ENCODE measurements at regions not wholly inside any gene's neighbourhood (a gene's known extent, or its start where the extent isn't known, plus 50 kb on each side); places are given as distances from the start of the nearest gene placed in this dataset.
"Not testable (repeated sequence)": the region's sequence is repeated elsewhere in the genome, so short reads cannot be mapped to it uniquely, and the experiment has no call there.

DNA sequence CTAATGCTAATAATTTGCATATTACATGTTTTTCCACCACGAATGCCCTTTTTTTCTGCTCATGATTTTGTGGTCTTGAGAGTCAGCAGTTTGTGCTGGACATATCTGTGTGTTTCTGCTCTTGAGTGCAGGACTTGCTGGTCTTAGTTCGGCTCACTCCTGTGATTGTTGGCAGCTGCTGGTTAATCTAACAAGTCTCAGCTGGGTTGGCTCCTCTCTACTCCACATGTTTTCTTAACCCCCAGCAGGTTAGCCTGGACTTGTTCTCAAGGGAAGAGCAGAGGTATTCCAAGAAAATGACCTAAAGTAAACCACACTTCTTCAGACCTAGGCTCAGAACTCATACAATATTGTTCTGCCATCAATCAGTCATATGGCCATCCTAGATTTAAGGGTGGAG is 1238.9 kb downstream of the XPNPEP1 start:
- DNase-seq (ENCODE audit: low spot score): no peak

DNA sequence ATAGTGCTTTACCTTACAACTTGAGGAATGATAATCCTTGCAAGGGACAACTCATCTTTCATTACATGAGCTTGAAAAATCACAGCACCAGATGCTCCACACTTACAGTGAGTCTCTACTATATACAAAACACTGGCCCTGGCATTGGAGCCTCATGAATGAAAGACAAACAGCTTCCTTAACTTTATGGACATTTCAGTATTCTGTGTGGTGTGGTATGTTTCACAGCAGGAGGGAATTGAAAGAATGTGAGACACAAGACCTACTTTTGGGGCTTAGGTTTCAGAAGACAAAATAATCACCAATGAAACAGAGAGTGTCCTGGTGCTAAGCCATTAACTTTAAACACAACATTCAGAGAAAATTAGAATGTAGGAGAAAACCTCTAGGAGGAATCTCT is 1249.6 kb downstream of the XPNPEP1 start:
- DNase-seq (ENCODE audit: low spot score): no peak

DNA sequence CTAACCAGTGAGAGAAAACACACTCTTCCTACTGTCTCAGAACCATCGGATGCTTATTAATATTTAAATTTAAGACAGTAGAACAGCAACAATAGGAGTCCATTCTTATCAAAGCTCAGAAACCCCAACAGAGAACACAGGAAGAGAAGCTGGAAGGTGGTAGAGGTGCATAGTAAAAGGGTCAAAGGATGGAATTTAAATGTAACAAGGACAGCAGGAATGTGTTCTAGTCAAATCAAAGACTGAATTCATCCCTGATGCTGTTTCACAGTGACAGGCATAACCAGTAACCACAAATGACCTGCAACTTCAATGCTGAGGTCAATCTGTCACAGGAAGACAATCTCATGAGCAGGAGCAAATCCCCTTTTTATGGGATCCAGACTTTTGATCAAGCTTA is 1259.7 kb downstream of the XPNPEP1 start:
- no peak for DNase-seq (ENCODE audit: low spot score)

DNA sequence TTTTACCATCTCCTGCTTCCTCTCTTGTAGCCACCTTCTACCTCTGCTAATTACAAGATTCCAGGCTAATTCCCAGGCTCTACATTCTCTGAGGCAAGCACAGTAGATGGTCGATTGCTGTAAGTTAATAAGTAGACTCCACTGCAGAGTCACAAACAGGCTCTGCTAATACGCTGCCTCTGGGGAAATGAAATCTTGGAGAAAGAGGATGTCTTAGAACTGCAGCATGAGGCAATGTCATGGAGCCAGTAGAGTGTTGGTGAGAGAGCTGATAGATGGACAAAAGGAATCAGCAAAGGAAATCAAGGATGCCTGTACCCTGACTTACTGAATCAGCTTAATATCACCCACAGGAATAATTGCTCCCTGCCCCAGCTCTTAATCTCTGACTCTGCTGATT is 1260.3 kb downstream of the XPNPEP1 start:
- no peak for DNase-seq (ENCODE audit: low spot score)

DNA sequence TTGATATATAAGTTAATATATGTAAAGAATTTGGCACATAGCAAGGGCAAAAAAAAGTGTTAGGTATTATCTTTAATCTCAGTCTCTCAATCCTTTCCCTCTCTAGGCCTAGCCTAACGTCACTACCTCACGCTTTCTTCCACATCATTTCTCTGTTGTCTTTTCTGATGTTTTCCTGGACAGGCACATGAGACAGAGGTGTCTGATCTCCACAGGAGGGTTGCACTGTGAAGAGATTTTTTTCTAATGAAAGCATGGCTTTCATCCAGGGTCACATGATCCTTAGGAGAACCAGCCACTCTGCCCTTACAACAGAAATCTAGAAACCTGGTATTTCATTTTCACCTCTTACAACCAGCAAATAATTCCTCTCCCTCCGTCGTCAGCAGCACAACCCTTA is 1268.3 kb downstream of the XPNPEP1 start:
- DNase-seq (ENCODE audit: low spot score): no peak

DNA sequence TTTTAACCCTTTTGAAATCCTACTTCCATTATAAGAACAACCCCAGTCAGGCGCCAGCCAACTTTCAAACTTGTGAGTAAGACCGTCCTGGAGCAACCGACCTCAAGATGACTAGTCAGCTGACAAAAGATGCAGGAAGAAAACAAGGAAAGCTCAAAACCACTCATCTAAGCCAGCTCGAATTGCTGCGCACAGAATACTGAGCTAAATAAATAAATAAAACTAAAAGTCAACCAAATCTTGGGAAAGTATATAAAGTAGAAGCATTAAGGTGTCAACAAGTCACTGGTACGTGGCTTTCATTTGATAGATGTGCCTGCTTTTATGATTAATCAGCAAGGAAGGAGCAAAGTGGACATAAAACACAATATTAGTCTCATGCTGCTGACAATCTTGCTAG is 1269.8 kb downstream of the XPNPEP1 start:
- DNase-seq (ENCODE audit: low spot score): no peak

DNA sequence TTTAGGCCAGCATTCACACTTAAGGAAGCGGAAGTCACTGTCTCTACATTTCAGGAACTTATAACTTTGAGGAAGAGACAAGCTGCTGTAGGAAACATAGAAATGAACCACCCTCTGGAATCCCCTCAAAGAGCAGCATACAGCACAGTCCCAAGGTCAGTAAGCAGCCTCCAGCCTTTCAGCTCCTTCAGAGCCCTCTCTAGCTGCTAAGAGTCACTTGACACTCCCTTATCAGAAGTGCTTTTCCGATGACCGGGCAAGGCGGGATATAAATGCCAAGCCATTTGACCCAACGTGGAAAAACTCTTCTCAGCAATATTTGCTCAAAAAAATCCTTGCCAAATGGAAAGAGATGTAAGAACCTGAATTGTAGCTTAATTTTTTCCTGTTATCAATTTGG is 1284.3 kb downstream of the XPNPEP1 start:
- no peak for DNase-seq (ENCODE audit: low spot score)

DNA sequence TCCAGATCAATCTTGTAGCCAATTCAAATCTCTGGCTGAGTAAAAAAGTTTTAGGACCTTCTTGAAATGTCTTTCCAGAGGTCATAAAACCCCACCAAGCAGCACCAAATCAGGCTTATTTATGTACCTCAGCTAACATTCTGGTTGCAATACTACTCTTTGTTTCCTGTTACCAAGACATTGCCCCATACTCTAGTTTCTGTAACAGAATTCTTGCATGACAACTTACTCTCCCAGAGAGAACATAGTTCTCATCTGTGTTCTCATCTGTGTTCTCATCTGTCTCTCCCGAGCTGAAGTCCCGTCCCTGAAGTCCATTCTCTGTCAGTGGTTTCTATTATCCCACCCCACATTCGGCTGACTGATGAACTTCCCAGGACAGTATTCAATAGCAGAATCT is 1285.1 kb downstream of the XPNPEP1 start:
- DNase-seq (ENCODE audit: low spot score): no peak

DNA sequence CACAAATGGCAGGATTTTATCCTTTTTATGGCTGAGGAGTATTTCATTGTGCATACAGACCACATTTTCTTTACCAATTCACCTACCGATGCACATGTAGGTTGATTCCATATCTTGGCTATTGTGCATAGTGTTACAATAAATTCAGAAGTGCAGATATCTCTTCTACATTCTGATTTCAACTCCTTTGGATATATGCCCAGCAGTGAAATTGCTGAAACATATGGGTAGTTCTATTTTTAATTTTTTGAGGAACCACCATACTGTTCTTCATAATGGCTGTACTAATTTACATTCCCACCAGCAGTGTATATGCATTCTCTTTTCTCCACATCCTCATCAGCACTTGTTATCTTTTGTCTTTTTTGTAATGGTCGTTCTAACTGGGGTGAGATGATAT is 1290.3 kb downstream of the XPNPEP1 start:
- DNase-seq (ENCODE audit: low spot score): no peak

DNA sequence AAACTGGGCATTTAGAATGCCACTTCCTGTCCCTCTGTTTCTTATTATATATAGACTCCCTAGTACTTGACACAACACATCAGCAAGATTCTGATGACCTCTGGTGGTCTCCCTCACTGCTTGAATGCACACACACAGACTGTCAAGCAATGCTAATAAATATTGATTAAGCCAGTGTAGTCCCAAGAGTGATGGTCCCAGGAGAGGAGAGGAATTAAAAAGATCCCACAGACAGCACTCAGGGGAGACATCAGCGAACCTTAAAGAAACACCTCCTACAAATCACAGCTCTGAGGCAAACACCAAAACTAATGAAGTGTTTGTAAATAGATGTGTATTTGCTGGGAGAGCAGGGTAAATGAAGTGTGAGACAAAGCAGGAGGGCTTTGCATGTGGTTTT is 1291.2 kb downstream of the XPNPEP1 start:
- no peak for DNase-seq (ENCODE audit: low spot score)

DNA sequence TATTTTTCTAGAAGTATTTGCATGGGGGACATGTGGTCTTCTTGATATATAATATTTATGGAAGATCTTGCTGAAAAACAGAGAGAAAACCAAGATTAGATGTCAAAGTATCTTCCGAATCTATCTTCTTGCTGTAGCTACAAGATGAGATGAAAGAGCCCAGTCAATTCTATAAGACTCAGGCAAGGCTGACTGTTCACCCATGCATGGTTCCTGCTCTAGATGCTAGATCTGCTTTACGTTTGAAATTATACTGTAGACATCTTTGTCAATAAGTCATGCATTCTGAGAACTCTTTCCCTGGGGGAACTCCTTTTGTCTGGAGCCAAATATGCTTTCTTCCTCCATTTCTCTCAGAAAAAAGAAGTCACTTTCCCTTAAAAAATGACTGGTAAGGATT is 1292.0 kb downstream of the XPNPEP1 start:
- DNase-seq (ENCODE audit: low spot score): no peak

DNA sequence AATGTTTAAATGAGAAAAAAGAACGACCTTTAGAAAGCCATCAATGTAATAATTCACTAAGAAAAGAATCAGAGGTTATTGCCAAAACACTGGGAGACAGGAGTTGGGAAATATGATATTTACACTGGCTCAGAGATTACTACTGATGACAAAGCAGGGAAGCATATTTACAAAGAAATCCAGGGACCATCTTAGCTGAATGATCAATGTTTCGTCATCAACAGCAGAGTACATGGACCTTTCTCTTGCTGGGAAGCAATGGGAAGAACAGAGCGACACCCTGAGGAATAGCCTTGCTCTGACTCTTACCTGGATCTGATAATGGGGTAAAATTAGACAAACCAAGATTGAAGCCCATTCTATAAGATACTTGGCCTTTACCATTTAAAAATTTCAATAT is 1293.5 kb downstream of the XPNPEP1 start:
- no peak for DNase-seq (ENCODE audit: low spot score)

DNA sequence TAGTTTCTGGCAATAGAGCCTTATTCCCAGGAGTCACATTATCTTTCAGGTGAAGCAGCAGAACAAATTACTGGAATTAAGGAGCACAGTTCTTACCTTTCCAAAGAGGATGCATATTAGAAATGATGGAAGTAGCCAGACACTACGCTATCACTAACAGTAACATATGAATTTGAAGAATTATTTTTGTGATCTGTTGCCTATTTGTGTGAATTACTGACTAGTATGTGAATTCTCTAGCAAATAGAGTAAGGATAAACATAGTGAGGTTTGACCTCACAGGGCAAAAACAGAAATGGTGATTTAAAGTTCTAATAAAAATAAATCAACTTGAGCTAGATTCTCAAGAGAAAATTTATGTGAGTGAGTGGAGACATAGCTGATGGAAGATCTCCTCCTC is 1299.3 kb downstream of the XPNPEP1 start:
- DNase-seq (ENCODE audit: low spot score): no peak

DNA sequence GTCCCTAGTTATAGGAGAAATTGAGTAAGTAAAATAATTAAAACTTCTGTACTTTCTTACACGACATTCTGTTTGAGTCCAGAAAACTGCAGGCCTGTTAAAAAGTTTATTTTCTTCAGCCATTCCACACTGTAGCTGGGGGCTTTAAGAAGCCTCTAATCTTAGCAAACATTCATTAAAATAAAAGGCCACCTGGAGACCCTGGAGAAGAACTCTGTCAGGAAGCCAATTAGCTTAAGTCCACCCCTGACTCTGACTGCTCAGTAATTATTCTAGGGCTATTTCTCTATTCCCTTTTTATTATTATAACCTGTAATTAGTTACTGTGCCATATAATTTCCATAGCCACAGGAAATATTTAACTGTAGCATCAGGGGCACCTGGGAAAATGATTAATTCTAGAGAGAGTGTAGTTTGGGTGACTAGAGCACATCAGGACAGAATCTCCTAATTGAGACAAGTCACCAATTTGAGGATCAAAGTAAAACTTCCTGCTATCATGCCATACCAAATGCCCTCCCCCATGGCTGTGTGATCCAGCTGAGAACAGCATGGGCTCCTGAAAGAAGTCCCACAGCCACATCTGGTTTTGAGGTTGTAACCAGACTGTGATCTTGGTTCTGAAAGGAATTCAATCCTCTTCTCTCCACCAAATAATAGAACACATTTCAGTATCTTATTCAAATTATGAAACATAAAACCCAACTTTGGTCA is 1302.3 kb downstream of the XPNPEP1 start:
- DNase-seq (ENCODE audit: low spot score): no peak

DNA sequence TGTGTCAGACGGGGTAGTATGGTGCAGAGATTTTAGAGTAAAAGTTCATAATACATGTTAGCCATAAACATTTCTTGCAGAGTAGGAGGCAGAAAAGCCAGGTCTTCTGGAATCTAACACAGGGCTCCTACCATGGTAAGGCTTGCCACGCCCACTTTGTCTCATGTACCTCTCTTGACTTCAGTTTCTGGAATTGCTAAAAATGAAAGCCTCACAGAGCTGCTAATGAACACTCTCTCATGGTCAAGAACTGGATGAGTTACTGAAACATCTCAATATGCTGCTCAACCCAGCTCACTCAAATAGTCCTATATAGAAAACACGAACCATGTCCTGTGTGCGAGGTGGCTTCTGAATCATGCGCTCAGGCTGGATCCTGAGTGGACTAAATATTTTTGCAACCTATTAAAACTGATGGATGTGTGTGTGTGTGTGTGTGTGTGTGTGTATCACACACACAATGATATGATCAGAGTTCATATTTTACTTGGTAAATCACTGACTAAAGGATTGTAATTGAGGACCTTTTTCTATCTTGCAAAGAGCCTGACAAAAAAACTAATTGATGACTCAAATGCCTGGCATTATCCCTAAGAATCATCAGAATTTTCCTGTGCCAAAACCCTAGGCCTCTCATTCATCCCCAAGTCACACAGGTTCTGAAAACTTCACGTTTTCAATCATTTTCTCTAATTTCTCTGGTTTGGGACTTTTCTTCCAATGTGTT is 1306.6 kb downstream of the XPNPEP1 start:
- peak; percentile 6 for DNase-seq (ENCODE audit: low spot score)

DNA sequence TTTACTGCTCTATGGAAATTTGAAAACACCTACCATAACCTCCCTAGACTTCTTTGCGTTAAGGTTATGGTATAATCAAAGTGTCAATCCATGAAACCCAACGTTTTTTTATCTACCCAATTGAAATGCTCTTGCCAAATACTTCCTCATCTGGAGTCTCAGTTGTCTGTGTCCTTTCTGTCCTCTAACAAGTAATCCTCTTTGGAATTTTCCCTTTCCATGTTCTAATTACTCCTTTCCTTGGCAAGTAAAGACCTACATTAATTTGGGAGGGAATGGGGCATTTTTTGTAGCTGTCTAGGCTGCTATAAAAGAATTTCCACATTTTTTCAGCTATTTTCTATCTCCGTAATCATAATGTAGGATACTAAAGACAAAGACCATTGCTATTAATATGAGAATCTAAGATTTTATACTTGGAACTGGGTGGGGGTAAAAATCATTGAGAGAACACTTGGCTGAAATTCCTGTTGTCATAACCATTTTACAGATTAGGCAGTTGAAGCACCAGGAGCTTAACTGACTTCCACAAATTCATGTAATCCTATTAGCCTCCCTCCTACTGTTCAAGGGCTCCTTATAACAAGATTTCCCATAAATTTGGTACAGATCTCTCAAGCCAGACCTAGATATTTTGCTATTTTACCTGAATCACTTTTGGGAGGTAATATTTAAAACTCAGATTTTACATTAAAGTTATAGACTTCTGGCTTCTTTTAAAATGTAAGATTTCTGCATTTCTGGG is 1307.6 kb downstream of the XPNPEP1 start:
- no peak for DNase-seq (ENCODE audit: low spot score)

DNA sequence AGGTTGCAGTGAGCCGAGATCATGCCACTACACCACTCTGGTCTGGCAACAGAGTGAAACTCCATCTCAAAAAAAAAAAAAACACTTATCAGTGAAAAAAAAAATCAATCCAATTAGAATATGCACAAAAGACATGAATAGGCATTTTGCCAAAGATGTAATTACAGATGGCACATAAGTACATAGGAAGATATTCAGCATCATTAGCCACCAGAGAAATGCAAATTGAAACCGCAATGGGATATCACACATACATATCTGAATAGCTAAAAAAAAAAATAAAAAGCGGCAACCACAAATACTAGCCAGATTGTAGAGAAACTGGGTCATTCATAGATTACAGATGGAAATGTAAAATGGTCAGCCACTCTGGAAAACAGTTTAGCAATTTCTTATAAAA is 1310.8 kb downstream of the XPNPEP1 start:
- DNase-seq (ENCODE audit: low spot score): no peak

DNA sequence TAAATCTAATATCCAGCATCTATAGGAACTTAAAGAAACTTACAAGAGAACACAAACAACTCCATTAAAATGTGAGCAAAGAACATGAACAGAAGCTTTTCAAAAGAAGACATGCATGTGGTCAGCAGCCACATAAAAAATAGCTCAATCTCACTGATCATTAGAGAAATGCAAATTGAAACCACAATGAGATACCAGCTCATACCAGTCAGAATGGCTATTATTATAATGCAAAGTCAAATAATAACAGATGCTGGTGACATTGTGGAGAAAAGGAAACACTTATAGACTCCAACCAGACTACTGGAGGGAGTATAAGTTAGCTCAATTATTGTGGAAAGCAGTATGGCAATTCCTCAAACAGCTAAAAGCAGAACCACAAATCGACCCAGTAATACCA is 1314.5 kb downstream of the XPNPEP1 start:
- no peak for DNase-seq (ENCODE audit: low spot score)

DNA sequence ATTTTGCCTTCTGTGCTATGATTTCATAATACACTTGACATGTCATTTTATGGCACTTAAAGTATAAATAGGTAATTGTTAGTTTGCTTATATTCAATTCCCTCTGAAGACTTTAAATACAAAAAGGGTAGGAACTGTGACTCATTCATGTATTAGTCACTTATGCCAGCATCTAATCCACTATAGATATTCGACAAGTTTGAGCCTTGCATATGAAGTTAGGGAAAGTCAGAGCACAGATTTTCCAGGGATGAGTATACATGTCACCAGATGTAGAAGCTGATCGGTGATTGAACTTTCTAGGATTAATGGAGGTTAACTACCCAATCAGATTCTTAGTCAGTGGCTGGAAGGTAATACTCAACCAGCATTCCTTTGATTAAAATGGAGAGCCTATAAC is 1321.5 kb downstream of the XPNPEP1 start:
- DNase-seq (ENCODE audit: low spot score): no peak

DNA sequence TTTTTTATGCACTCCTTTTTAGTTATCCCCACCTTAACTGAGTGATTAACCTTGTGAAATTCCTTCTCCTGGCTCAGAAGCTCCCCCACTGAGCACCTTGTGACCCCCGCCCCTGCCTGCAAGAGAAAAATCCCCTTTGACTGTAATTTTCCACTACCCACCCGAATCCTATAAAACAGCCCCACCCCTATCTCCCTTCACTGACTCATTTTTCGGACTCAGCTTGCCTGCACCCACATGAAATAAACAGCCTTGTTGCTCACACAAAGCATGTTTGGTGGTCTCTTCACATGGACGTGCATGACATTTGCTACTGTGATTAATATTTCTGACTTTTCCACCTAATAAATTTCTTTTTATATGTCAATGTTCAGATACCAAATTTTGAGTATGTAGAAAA is 1322.8 kb downstream of the XPNPEP1 start:
- DNase-seq (ENCODE audit: low spot score): not testable (repeated sequence)

DNA sequence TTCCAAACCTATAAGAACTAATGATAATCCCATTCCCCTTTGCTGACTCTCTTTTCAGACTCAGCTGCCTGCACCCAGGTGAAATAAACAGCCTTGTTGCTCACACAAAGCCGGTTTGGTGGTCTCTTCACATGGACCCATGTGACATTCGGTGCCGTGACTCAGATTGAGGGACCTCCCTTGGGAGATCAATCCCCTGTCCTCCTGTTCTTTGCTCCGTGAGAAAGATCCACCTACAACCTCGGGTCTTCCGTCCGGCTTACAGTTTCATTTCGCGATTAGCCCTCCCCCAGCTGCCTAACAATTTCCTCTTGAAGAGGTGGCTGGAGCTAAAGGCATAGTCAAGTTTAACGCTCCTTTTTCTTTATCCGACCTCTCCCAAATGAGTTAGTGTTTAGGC is 1324.0 kb downstream of the XPNPEP1 start:
- DNase-seq (ENCODE audit: low spot score): not testable (repeated sequence)

DNA sequence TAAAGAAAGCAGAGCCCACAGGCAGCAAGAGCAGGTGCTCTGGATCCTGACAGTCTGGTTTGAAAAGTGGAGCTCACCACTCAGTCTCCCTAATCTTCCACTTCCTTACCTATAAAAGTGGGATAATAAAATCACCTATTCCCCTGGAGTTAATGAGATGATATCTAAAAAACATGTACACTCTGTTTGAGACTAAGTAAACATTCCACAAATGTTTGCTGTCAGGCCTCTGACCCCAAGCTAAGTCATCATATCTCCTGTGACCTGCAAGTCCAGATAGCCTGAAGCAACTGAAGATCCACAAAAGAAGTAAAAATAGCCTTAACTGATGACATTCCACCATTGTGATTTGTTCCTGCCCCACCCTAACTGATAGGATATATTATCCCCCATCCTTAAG is 1324.5 kb downstream of the XPNPEP1 start:
- no peak for DNase-seq (ENCODE audit: low spot score)

DNA sequence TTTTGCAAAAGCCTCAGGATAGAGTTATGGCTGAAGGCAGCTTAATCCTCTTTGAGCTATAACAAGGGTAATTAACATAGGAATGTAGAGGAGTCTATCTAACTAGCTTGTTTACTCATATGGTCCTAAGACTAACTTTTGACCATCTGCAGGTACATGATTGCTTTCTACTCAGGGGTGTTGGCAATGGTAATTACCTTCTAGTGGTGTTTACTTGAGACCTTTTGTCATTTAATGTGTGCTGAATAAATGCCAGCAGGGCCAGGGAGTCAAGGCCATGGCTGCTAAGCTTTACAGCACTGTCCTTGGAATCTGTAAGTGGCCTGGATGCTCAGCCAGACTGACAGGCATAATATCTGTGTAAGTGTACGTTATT is 1325.0 kb downstream of the XPNPEP1 start:
- DNase-seq (ENCODE audit: low spot score): no peak
